Stimulated activated CD4-positive, alpha-beta T cell treated with anti-CD3 and anti-CD28 coated beads, Interleukin-15, amount 100 ng/mL, for 48 hours (primary cell): ENCODE measurements at regions not wholly inside any gene's neighbourhood (a gene's known extent, or its start where the extent isn't known, plus 50 kb on each side); places are given as distances from the start of the nearest gene placed in this dataset.

Experiments
- DNase-seq, 2 donors: peaks; one replicate each; pipeline ENCODE4 v3.0.0-alpha.2; 2020; ENCODE audit warnings: low read depth in 2 of 2

- DNase-seq: no peak
Observed at GRCh38 chr18:73852789-73853549, 294.7 kb downstream of the FBXO15 start.

GRCh38 chr18:73850782-73851181 lies 296.9 kb downstream of the FBXO15 start:
- DNase-seq: no peak

- DNase-seq: no peak
Observed at GRCh38 chr18:73848656-73849055, 299.0 kb downstream of the FBXO15 start.

GRCh38 chr18:73843455-73843854 lies 304.2 kb downstream of the FBXO15 start:
- no peak for DNase-seq

GRCh38 chr18:73842795-73843394 lies 304.7 kb downstream of the FBXO15 start:
- peak; percentile 7 to 28 for DNase-seq

GRCh38 chr18:73841661-73842060 lies 306.0 kb downstream of the FBXO15 start:
- DNase-seq: no peak

- DNase-seq: no peak
Observed at GRCh38 chr18:73840319-73840945, 307.2 kb downstream of the FBXO15 start.

- no peak for DNase-seq
Observed at GRCh38 chr18:73839441-73839840, 308.2 kb downstream of the FBXO15 start.

GRCh38 chr18:73838107-73838506 lies 309.5 kb downstream of the FBXO15 start:
- no peak for DNase-seq

- DNase-seq: no peak
Observed at GRCh38 chr18:73835656-73836364, 311.8 kb downstream of the FBXO15 start.

GRCh38 chr18:73835039-73835438 lies 312.6 kb downstream of the FBXO15 start:
- no peak for DNase-seq

GRCh38 chr18:73831688-73832087 lies 315.9 kb downstream of the FBXO15 start:
- DNase-seq: no peak

GRCh38 chr18:73829146-73829545 lies 318.5 kb downstream of the FBXO15 start:
- DNase-seq: no peak

- DNase-seq: no peak
Observed at GRCh38 chr18:73827801-73828200, 319.8 kb downstream of the FBXO15 start.

- no peak for DNase-seq
Observed at GRCh38 chr18:73826098-73826497, 321.5 kb downstream of the FBXO15 start.

GRCh38 chr18:73824671-73825070 lies 323.0 kb downstream of the FBXO15 start:
- no peak for DNase-seq

GRCh38 chr18:73812423-73812822 lies 335.2 kb downstream of the FBXO15 start:
- no peak for DNase-seq

- no peak for DNase-seq
Observed at GRCh38 chr18:73807551-73808192, 340.0 kb downstream of the FBXO15 start.

- no peak for DNase-seq
Observed at GRCh38 chr18:73805991-73806390, 341.6 kb downstream of the FBXO15 start.

- no peak for DNase-seq
Observed at GRCh38 chr18:73797419-73797818, 350.2 kb downstream of the FBXO15 start.

- no peak for DNase-seq
Observed at GRCh38 chr18:73793386-73793785, 354.2 kb downstream of the FBXO15 start.

GRCh38 chr18:73791081-73791480 lies 356.6 kb downstream of the FBXO15 start:
- no peak for DNase-seq
